CD4-positive, alpha-beta memory T cell (primary cell): ENCODE measurements at regions not wholly inside any gene's neighbourhood (a gene's known extent, or its start where the extent isn't known, plus 50 kb on each side); places are given as distances from the start of the nearest gene placed in this dataset.

Source experiments
- CTCF ChIA-PET: fragments of 350-600 bp; sonication (Branson Sonifier 250); formaldehyde crosslinking; loops from one replicate; lab custom pipeline; 2021; ENCODE audit warnings: inconsistent platforms; ENCODE audit not compliant: partially characterized antibody; lab: Charles Lee
- POLR2A ChIA-PET: fragments of 350-600 bp; sonication (Branson Sonifier 250); formaldehyde crosslinking; loops from one replicate; lab custom pipeline; 2021; ENCODE audit not compliant: partially characterized antibody; lab: Charles Lee
- DNase-seq, 5 donors: peaks; one replicate each; pipeline versions ENCODE4 v3.0.0 to v3.0.0-alpha.2; 2020 to 2022; ENCODE audit warnings: mixed read lengths in 1 of 5
- H3K27ac ChIP-seq: one replicate; pipeline ENCODE4 v1.7.0; 2013; ENCODE audit warnings: low read depth, low read length
- H3K27me3 ChIP-seq: 2 replicates; pipeline ENCODE4 v1.7.0; 2013; ENCODE audit warnings: mild to moderate bottlenecking, low read length, moderate library complexity; ENCODE audit not compliant: insufficient read depth
- H3K36me3 ChIP-seq: 2 replicates; pipeline ENCODE4 v1.7.0; 2013; ENCODE audit warnings: mild to moderate bottlenecking, low read length, moderate library complexity; ENCODE audit not compliant: insufficient read depth
- H3K4me1 ChIP-seq: 2 replicates; pipeline ENCODE4 v1.7.0; 2013; ENCODE audit warnings: mild to moderate bottlenecking, low read length, moderate library complexity; ENCODE audit not compliant: insufficient read depth
- H3K4me3 ChIP-seq, 2 donors: one replicate each; pipeline ENCODE4 v1.7.0; 2013; ENCODE audit warnings: low read length in 2 of 2, mild to moderate bottlenecking in 1 of 2
- H3K9me3 ChIP-seq, 2 donors: one replicate each; pipeline ENCODE4 v1.7.0; 2013; ENCODE audit warnings: low read length in 2 of 2, control low read depth in 1 of 2; ENCODE audit not compliant: control insufficient read depth in 1 of 2
- H3K27ac Mint-ChIP-seq, 7 donors: one replicate each; pipeline ENCODE4 v1.8.0; 2020 to 2021; ENCODE audit warnings: mixed read lengths in 7 of 7, mild to moderate bottlenecking in 6 of 7, inconsistent platforms in 3 of 7, moderate library complexity in 3 of 7
- H3K27me3 Mint-ChIP-seq, 2 donors: one replicate each; pipeline ENCODE4 v1.8.0; 2020 to 2021; ENCODE audit warnings: mixed read lengths in 2 of 2
- H3K36me3 Mint-ChIP-seq, 2 donors: one replicate each; pipeline ENCODE4 v1.8.0; 2020 to 2021; ENCODE audit warnings: mixed read lengths in 2 of 2, inconsistent platforms in 1 of 2, mild to moderate bottlenecking in 1 of 2
- H3K4me1 Mint-ChIP-seq, 4 donors: one replicate each; pipeline ENCODE4 v1.8.0; 2020 to 2021; ENCODE audit warnings: mixed read lengths in 4 of 4, mild to moderate bottlenecking in 1 of 4
- H3K4me3 Mint-ChIP-seq, 8 donors: one replicate each; pipeline ENCODE4 v1.8.0; 2020 to 2021; ENCODE audit warnings: mixed read lengths in 8 of 8, mild to moderate bottlenecking in 7 of 8, moderate library complexity in 6 of 8, inconsistent platforms in 3 of 8
- H3K9me3 Mint-ChIP-seq, 8 donors: one replicate each; pipeline ENCODE4 v1.8.0; 2020 to 2021; ENCODE audit warnings: mixed read lengths in 8 of 8, mild to moderate bottlenecking in 5 of 8, inconsistent platforms in 3 of 8, moderate library complexity in 1 of 8
- intact Hi-C: fragments of 100-400 bp; cut with micrococcal nuclease; formaldehyde crosslinking; loops from one replicate; pipeline ENCODE4 v1.15.1; 2023

GRCh38 chrX:45518552-45518951 is 317.9 kb upstream of the DIPK2B start:
- no peaks in the 10 kb centered on the region for H3K36me3 Mint-ChIP-seq
- no peak overlapping the region for H3K27ac ChIP-seq
- peaks cover 7% of the 10 kb centered on the region for H3K4me1 ChIP-seq
- POLR2A ChIA-PET: no interaction called here
- H3K4me1 Mint-ChIP-seq: peaks cover 2 to 7% (median 6%) of the 10 kb centered on the region in 4 donors
- no peaks in the 10 kb centered on the region for H3K9me3 Mint-ChIP-seq
- no peaks in the 10 kb centered on the region for H3K36me3 ChIP-seq
- H3K27ac Mint-ChIP-seq: no peak overlapping the region
- intact Hi-C loops: loop anchor here (5.0 kb wide), 1 partner anchor 279 kb away; no protein-coding TSS in a partner anchor
- no peak overlapping the region for H3K4me3 Mint-ChIP-seq
- H3K27me3 ChIP-seq: no peaks in the 10 kb centered on the region
- DNase-seq: no peak
- H3K9me3 ChIP-seq: no peaks in the 10 kb centered on the region
- CTCF ChIA-PET: no interaction called here
- no peak overlapping the region for H3K4me3 ChIP-seq
- H3K27me3 Mint-ChIP-seq: no peaks in the 10 kb centered on the region

- intact Hi-C loops: loop anchor here (5.0 kb wide), 1 partner anchor 280 kb away; no protein-coding TSS in a partner anchor
- POLR2A ChIA-PET: no interaction called here
- Mint-ChIP-seq H3K4me3 (no peak overlapping the region), H3K9me3 (no peaks in the 10 kb centered on the region), H3K4me1 (peaks cover 2 to 7% (median 6%) of the 10 kb centered on the region in 4 donors), H3K27ac (no peak overlapping the region), H3K36me3 (no peaks in the 10 kb centered on the region), H3K27me3 (no peaks in the 10 kb centered on the region)
- no peak overlapping the region for H3K4me3 ChIP-seq
- DNase-seq: no peak
- no peak overlapping the region for H3K27ac ChIP-seq
- H3K27me3 ChIP-seq: no peaks in the 10 kb centered on the region
- no peaks in the 10 kb centered on the region for H3K9me3 ChIP-seq
- H3K36me3 ChIP-seq: no peaks in the 10 kb centered on the region
- CTCF ChIA-PET: interaction anchor here (1.2 to 3.8 kb wide), 2 partner anchors 11 to 327 kb away, joined by 3 to 28 read pairs; no protein-coding TSS in a partner anchor
- H3K4me1 ChIP-seq: peaks cover 7% of the 10 kb centered on the region
These were observed 316.7 kb upstream of the DIPK2B start for GRCh38 chrX:45517090-45517973.

- peak in 4 of 5 donors; percentile 26 to 39 (median 34) for DNase-seq
- ChIA-PET POLR2A (interaction anchor here (1.2 kb wide), 1 partner anchor 286 kb away, joined by 4 read pairs; no protein-coding TSS in a partner anchor), CTCF (interaction anchor here (0.8 to 3.8 kb wide), 13 partner anchors 9 to 893 kb away, joined by 3 to 28 read pairs (median 4); no protein-coding TSS in a partner anchor)
- Histone ChIP-seq H3K27me3 (no peaks in the 10 kb centered on the region), H3K4me3 (no peak overlapping the region), H3K27ac (no peak overlapping the region), H3K4me1 (peaks cover 7% of the 10 kb centered on the region), H3K36me3 (no peaks in the 10 kb centered on the region), H3K9me3 (no peaks in the 10 kb centered on the region)
- H3K27ac Mint-ChIP-seq: no peak overlapping the region
- intact Hi-C loops: loop anchor here (1.0 to 5.0 kb wide), 3 partner anchors 234 to 893 kb away; no protein-coding TSS in a partner anchor
- peaks cover 2 to 7% (median 6%) of the 10 kb centered on the region in 4 donors for H3K4me1 Mint-ChIP-seq
- H3K9me3 Mint-ChIP-seq: no peaks in the 10 kb centered on the region
- H3K36me3 Mint-ChIP-seq: no peaks in the 10 kb centered on the region
- no peak overlapping the region for H3K4me3 Mint-ChIP-seq
- no peaks in the 10 kb centered on the region for H3K27me3 Mint-ChIP-seq
These were observed 314.9 kb upstream of the DIPK2B start for GRCh38 chrX:45515262-45516215.

GRCh38 chrX:45513042-45513441 is 312.4 kb upstream of the DIPK2B start:
- intact Hi-C loops: no loop called here

GRCh38 chrX:45508454-45508853 is 307.8 kb upstream of the DIPK2B start:
- Histone ChIP-seq H3K9me3 (no peaks in the 10 kb centered on the region), H3K27me3 (no peaks in the 10 kb centered on the region), H3K4me1 (peaks cover 5% of the 10 kb centered on the region), H3K27ac (no peak overlapping the region), H3K4me3 (no peak overlapping the region), H3K36me3 (no peaks in the 10 kb centered on the region)
- Mint-ChIP-seq H3K27me3 (no peaks in the 10 kb centered on the region), H3K9me3 (peaks cover 0 to 4% (median 0%) of the 10 kb centered on the region in 8 donors), H3K36me3 (no peaks in the 10 kb centered on the region), H3K27ac (no peak overlapping the region), H3K4me3 (no peak overlapping the region), H3K4me1 (peaks cover 0 to 6% (median 2%) of the 10 kb centered on the region in 4 donors)
- POLR2A ChIA-PET: no interaction called here
- intact Hi-C loops: no loop called here
- CTCF ChIA-PET: interaction anchor here (0.8 kb wide), 1 partner anchor 900 kb away, joined by 3 read pairs; no protein-coding TSS in a partner anchor
- no peak for DNase-seq

More at GRCh38 chrX:45513042-45513441, 312.4 kb upstream of the DIPK2B start:
- H3K27ac ChIP-seq: no peak overlapping the region
- H3K4me3 Mint-ChIP-seq: no peak overlapping the region
- DNase-seq: no peak
- H3K9me3 ChIP-seq: no peaks in the 10 kb centered on the region
- no peak overlapping the region for H3K27ac Mint-ChIP-seq
- H3K36me3 ChIP-seq: no peaks in the 10 kb centered on the region
- H3K4me1 ChIP-seq: peaks cover 7% of the 10 kb centered on the region
- H3K27me3 Mint-ChIP-seq: no peaks in the 10 kb centered on the region
- no peaks in the 10 kb centered on the region for H3K36me3 Mint-ChIP-seq
- no peaks in the 10 kb centered on the region for H3K9me3 Mint-ChIP-seq
- peaks cover 2 to 7% (median 6%) of the 10 kb centered on the region in 4 donors for H3K4me1 Mint-ChIP-seq
- CTCF ChIA-PET: no interaction called here
- no peaks in the 10 kb centered on the region for H3K27me3 ChIP-seq
- POLR2A ChIA-PET: no interaction called here
- H3K4me3 ChIP-seq: no peak overlapping the region

GRCh38 chrX:45506149-45506730 is 305.6 kb upstream of the DIPK2B start:
- POLR2A ChIA-PET: no interaction called here
- Histone ChIP-seq H3K36me3 (no peaks in the 10 kb centered on the region), H3K27me3 (no peaks in the 10 kb centered on the region), H3K4me3 (no peak overlapping the region), H3K4me1 (peaks cover 5% of the 10 kb centered on the region), H3K9me3 (no peaks in the 10 kb centered on the region), H3K27ac (no peak overlapping the region)
- peaks cover 0 to 4% (median 0%) of the 10 kb centered on the region in 8 donors for H3K9me3 Mint-ChIP-seq
- no peak overlapping the region for H3K27ac Mint-ChIP-seq
- CTCF ChIA-PET: interaction anchor here (0.7 kb wide), 1 partner anchor 11 kb away, joined by 3 read pairs; no protein-coding TSS in a partner anchor
- no peak for DNase-seq
- H3K36me3 Mint-ChIP-seq: no peaks in the 10 kb centered on the region
- H3K27me3 Mint-ChIP-seq: peaks cover 0 to 1% of the 10 kb centered on the region in 2 donors
- peaks cover 0 to 6% (median 2%) of the 10 kb centered on the region in 4 donors for H3K4me1 Mint-ChIP-seq
- H3K4me3 Mint-ChIP-seq: no peak overlapping the region
- intact Hi-C loops: no loop called here
